Esophagus squamous epithelium (tissue), 4 donors: ENCODE measurements at regions not wholly inside any gene's neighbourhood (a gene's known extent, or its start where the extent isn't known, plus 50 kb on each side); places are given as distances from the start of the nearest gene placed in this dataset.

ENCODE experiments used
- POLR2A ChIP-seq, 4 donors: fragments of 450-650 bp; IDR thresholded peaks; one replicate each; pipeline ENCODE4 v1.6.1; 2017; ENCODE audit warnings: antibody characterized with exemption in 4 of 4, mild to moderate bottlenecking in 4 of 4, moderate library complexity in 3 of 4
- TF ChIP-seq, protein P1 (sequence below), 6 experiments: fragments of 450-650 bp in 4 of 6; fragments of 200-600 bp in 2 of 6; sonication (generic) in 2 of 6; IDR thresholded peaks; one replicate each; pipeline ENCODE4 v1.5.1; 2016 to 2019; ENCODE audit warnings: antibody characterized with exemption in 6 of 6, mild to moderate bottlenecking in 4 of 6, moderate library complexity in 4 of 6

DNA sequence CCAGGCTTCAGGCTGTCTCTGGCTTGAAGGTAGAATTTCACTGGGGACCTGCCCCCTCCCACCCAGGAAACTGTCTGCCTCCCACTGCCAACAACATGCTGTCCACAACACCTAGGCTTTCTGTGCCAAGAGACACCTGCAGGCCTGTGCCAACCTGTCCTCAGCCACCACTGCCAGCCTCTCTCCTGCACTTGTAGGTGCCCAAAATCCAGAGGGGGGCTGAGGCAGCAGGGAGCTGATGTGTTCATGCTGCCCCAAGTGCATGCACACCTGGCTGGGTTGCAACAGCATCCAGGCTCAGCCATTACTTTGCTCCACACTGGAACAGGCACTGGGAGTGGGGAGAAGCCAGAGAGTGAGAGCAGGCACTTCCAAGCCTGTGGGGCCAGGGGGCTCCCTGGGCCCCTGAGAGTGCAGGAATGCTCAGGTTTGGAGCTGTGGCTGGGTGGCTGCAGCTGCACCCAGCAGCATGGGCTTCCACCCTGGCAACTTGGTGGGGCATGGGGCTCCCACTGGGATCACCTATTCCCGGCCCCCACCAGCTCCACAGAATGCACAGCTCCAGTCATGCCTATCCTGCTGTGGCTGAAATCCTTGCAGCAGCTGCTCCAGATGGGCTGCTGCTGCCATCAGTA lies 218.1 kb upstream of the OBI1 start:
- TF ChIP-seq, protein P1, sequence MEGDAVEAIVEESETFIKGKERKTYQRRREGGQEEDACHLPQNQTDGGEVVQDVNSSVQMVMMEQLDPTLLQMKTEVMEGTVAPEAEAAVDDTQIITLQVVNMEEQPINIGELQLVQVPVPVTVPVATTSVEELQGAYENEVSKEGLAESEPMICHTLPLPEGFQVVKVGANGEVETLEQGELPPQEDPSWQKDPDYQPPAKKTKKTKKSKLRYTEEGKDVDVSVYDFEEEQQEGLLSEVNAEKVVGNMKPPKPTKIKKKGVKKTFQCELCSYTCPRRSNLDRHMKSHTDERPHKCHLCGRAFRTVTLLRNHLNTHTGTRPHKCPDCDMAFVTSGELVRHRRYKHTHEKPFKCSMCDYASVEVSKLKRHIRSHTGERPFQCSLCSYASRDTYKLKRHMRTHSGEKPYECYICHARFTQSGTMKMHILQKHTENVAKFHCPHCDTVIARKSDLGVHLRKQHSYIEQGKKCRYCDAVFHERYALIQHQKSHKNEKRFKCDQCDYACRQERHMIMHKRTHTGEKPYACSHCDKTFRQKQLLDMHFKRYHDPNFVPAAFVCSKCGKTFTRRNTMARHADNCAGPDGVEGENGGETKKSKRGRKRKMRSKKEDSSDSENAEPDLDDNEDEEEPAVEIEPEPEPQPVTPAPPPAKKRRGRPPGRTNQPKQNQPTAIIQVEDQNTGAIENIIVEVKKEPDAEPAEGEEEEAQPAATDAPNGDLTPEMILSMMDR (IDR thresholded peaks at IDR 0.05), result no peak
- TF ChIP-seq POLR2A (IDR thresholded peaks at IDR 0.05), result no peak
